GM04503 (cell line): ENCODE measurements at regions not wholly inside any gene's neighbourhood (a gene's known extent, or its start where the extent isn't known, plus 50 kb on each side); places are given as distances from the start of the nearest gene placed in this dataset.
"Not testable (repeated sequence)": the region's sequence is repeated elsewhere in the genome, so short reads cannot be mapped to it uniquely, and the experiment has no call there.

ENCODE experiments used
- DNase-seq: peaks from one replicate; pipeline ENCODE4 v3.0.0-alpha.2; 2012; ENCODE audit warnings: low read depth

DNA sequence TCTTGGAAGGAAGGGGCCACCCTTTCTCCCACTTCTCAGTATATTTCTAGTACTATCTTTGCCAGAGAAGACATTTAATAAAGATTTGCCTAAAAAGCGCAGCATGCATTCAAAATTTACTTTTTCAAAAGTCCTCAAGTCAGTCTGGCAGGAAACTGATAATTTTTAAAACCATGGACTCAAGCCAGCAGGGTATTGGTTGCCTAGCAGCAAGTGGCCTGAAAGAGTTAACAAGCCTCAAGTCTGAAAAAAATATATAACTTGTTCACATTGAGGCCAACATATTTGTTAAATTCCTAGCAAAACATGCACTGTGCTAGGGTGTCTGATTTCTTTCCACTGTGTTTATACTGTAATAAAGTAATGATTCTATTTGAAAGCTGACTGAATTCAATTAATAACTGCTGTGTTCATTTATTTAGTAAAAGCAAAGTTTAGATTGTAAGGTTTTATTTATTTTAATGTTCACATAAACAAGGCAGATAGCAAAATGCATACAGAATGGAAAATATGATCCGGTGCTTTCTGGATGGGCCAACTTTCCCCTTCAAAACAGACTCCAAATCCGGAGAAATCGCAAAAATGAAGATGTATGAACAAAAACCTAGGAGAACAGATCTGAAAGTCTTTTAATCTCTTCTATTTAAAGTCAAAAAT lies 218.5 kb upstream of the FGF13 start:
- no peak for DNase-seq

DNA sequence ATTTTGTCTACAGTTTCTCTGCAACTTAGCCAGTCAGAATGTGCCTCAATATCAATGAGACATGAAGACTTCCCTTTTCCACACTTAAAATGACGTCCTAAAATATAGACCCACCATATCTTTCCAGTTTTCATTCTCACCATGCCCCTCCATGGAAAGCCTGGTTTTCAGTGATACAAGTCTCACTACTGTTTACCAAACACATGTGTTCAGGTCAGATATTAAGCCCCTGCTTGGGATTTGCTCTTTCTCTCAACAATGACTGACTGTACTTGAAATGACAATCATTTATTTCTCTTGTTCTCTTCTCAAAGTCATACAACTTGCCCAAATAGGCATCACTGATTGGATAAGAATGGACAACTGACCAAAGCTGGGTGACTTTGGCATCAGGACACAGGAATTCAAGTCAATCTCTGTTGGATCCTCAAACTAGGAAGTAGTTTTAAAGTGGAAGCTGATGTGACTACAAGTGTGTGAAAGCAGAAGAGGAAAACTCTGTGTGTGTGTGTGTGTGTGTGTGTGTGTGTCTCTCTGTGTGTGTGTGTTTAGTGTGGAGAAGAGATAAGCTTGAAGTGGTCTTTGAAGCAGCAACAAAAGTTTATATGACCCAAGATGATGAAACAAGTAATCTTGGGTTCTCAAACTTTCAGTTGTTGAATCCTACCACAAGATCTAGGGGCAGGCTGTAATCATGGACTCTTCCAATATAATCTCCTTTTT lies 217.4 kb upstream of the FGF13 start:
- DNase-seq, result no peak

GRCh38 chrX:138925330-138925729 lies 213.8 kb upstream of the FGF13 start:
- peak; percentile 82 for DNase-seq

- DNase-seq, result no peak
Measured at GRCh38 chrX:138923805-138924204, 212.3 kb upstream of the FGF13 start.

DNA sequence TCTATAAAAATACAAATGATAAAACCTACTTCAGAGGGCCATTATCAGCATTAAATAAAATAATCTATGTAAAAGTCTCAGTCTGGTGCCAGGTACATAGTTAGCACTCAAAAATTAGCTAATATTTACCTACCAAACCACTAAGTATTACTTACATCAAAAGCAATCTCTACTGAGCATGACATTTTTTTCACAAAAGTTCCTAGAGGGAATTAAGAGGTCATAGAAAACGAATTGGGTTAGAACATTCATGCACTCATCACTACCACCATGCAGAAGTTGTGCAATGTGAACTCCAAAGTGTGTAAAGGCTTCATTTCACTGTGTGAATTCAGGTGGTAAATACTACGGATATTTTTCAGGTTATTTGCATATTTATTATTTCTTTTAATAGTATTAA lies 209.5 kb upstream of the FGF13 start:
- no peak for DNase-seq

GRCh38 chrX:138917781-138918180 lies 206.3 kb upstream of the FGF13 start:
- DNase-seq, result peak; percentile 74

GRCh38 chrX:138914767-138915166 lies 203.2 kb upstream of the FGF13 start:
- DNase-seq, result no peak

DNA sequence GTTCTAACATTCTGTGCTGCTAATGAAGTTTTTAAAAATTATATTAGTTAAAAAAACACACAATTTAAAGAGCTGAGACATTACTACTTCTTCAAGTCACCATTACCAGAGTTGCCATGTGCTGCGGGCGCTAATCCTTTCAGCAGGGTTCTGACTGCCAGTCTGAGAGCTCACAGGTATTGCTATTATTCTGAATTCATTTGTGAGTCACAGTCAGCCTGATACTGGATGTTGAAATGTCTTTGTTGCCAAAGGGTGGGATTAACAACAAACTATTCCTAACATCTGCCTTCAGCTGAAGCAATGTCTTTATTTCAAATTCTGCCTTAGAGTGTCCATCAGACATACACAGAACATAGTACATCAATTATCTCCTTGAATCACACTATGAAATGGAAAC lies 197.1 kb upstream of the FGF13 start:
- no peak for DNase-seq

GRCh38 chrX:138897621-138898492 lies 186.3 kb upstream of the FGF13 start:
- DNase-seq, result no peak

- peak; percentile 18 for DNase-seq
Measured at GRCh38 chrX:138890491-138890890, 179.0 kb upstream of the FGF13 start.

GRCh38 chrX:138889149-138889548 lies 177.6 kb upstream of the FGF13 start:
- DNase-seq, result no peak

DNA sequence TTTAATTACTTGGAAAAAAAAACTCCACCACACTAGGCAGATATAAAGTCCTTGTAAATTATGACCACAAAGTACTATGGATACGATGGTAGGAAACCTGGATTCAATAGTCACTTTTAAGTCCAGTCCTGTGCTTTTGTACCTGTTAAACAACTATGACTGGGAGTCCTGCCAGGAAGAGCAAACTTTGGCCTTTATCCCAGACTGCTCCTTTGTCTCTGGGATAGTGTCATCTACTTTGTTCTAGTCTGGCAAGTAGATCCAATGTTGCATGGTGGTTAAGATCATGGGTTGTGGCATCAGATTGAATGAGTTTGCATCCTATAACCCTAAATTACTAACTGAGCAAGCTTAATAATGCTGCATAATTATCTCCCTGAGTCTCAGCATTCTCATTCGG lies 175.3 kb upstream of the FGF13 start:
- DNase-seq, result no peak

- no peak for DNase-seq
Measured at GRCh38 chrX:138885886-138886285, 174.4 kb upstream of the FGF13 start.

DNA sequence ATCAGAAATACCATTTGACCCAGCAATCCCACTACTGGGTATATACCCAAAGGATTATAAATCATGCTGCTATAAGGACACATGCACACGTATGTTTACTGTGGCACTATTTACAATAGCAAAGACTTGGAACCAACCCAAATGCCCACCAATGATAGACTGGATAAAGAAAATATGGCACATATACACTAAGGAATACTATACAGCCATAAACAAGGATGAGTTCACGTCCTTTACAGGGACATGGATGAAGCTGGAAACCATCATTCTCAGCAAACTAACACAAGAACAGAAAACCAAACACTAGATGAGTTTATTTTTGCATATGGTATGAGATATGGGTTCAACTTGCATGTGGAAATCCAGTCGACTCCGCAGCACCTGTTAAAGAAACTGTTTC lies 168.8 kb upstream of the FGF13 start:
- DNase-seq, result not testable (repeated sequence)

- no peak for DNase-seq
Measured at GRCh38 chrX:138877746-138878145, 166.2 kb upstream of the FGF13 start.

DNA sequence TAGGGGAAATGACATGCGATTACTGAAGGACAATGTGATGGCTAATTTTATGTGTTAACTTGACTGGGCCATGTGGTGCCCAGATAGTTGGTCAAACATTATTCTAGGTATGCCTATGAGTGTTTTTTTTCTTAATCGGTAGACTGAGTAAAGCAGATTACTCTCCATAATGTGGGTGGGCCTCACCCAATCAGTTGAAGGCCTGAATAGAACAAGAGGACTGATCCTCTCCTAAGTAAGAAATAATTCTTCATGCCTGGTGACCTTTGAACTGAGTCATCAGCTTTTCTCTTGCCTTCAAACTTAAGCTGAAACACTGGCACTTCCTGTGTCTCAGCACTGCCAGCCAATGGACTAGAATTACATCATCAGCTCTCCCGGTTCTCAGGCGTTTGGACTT lies 164.0 kb upstream of the FGF13 start:
- DNase-seq, result no peak

- DNase-seq, result no peak
Measured at GRCh38 chrX:138874271-138874935, 162.9 kb upstream of the FGF13 start.

GRCh38 chrX:138873640-138874039 lies 162.1 kb upstream of the FGF13 start:
- DNase-seq, result not testable (repeated sequence)

DNA sequence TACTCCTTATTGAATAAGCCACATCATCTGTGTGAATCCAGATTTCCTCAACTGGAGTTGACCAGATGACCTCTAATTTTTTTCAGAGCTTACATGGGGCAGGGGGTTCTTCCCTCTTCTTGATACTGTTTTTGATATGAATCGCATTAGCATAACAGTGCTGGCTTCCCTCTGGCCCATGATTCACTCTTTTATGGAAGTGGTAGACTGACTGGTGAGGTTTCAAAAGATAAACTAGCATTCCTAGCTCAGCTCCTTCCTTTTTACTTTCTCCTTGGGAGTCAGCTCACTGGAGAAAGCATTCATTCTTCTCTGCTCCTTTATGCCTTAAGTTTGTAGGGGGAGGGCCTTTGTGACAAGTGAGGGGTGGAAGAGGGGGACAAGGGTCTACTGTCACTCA lies 161.0 kb upstream of the FGF13 start:
- DNase-seq, result no peak

DNA sequence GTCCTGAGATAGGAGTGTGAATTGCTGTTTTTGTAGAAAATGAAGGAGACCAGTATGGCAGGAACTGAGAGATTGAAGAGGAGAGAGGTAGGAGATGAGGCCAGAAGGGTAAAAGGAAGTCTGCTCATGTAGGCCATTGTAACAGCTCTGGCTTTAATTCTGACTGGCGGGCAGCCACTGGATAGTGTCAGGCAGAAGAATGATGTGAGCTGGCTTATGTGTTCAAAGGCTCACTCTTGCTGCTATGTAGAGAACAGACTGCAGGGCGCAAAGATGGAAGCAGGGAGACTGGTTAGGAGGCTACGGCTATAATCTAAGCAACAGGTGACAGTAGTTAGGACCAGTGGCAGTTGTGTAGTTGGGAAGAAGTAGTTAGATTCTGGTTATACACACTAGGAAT lies 160.2 kb upstream of the FGF13 start:
- DNase-seq, result no peak

DNA sequence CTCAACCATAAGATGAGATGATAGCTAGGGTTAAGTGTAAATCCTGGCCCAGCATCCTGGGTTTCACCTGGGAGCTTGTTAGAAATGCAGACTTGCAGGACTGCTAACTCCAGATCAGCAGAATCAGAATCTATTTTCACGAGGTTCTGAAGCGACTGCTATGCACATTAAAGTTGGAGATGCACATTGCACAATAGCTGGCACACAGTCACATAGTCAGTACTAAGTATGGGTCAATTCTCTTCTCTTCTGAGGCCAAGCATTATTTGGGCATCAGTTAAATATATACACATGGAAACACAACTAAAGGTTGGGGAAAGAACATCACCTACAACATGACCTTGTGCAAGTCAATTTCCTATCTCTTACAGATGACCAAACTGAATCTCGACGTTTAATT lies 155.1 kb upstream of the FGF13 start:
- no peak for DNase-seq

DNA sequence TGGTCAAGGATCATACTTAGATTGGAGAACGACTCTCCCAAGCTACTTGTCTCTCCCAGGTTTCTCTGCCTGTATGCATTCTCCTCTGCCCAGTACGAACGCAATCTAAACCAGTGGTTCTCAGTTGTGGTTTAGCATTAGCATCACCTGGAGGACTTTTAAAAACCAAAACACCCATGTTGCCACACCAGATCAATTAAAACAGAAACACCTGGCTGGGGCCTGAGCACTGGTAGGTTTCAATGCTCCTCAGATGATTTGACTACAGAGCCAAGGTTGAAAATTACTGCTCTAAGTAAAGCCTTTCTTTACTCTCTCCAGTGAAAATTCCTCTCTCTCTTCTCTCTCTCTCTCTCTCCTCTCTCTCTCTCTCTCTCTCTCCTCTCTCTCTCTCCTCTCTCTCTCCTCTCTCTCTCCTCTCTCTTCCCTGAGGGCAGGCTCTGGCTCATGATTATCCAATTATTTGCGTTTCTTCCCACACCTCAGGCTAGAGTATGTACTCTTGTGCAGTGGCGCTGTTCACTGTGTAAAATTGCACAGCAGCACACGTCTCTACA lies 153.7 kb upstream of the FGF13 start:
- no peak for DNase-seq
